SU-DHL-6 (cell line): ENCODE measurements at regions not wholly inside any gene's neighbourhood (a gene's known extent, or its start where the extent isn't known, plus 50 kb on each side); places are given as distances from the start of the nearest gene placed in this dataset.

Source experiments
- CTCF ChIP-seq: fragments of 200-600 bp; sonication (generic); IDR thresholded peaks from one replicate; pipeline ENCODE4 v1.5.1; 2017; ENCODE audit warnings: antibody characterized with exemption, mild to moderate bottlenecking, low read length, moderate library complexity; ENCODE audit not compliant: insufficient read depth, poor library complexity, severe bottlenecking
- EZH2phosphoT487 ChIP-seq: fragments of 200-600 bp; sonication (generic), shearing (Covaris generic); conservative IDR thresholded peaks from 2 replicates; pipeline ENCODE4 v1.6.1; 2018; ENCODE audit warnings: mild to moderate bottlenecking, antibody characterized with exemption, low read length, moderate library complexity, mixed read lengths

- TF ChIP-seq CTCF (no peak), EZH2phosphoT487 (no peak)
Observed at GRCh38 chr16:54503011-54503855, 216.6 kb upstream of the IRX3 start.
